NB4 (cell line): ENCODE measurements at regions not wholly inside any gene's neighbourhood (a gene's known extent, or its start where the extent isn't known, plus 50 kb on each side); places are given as distances from the start of the nearest gene placed in this dataset.

Experiments
- MYC ChIP-seq: IDR thresholded peaks from 2 replicates; pipeline ENCODE4 v1.6.1; 2011; ENCODE audit warnings: low read depth, low read length
- TF ChIP-seq, protein P1 (sequence below): IDR thresholded peaks from 2 replicates; pipeline ENCODE4 v1.6.1; 2011; ENCODE audit warnings: low read depth, low read length
- TF ChIP-seq, protein P2 (sequence below): IDR thresholded peaks from one replicate; pipeline ENCODE4 v1.5.1; 2012; ENCODE audit warnings: low read depth, low read length

DNA sequence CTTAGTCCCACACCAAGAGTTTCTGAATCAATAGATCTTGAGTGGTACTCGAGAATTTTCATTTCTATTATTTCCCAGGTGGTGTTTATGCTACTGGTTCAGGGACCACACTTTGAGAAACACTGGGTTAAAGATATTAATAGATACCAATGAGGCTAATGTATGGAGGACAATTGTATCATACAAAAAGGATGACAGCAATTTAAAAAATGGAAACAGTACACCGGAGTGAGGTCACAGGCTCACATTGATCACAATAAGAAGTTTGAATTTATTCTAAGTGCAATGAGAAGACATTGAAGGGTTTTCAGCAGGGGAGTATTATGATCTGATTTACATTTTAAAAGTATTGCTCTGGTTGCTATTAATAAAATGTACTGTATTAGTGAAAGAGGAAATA, 488.3 kb downstream of the PCDH17 start:
- no peak for TF ChIP-seq MYC
- TF ChIP-seq, protein P1, sequence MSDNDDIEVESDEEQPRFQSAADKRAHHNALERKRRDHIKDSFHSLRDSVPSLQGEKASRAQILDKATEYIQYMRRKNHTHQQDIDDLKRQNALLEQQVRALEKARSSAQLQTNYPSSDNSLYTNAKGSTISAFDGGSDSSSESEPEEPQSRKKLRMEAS, result no peak
- TF ChIP-seq, protein P2, sequence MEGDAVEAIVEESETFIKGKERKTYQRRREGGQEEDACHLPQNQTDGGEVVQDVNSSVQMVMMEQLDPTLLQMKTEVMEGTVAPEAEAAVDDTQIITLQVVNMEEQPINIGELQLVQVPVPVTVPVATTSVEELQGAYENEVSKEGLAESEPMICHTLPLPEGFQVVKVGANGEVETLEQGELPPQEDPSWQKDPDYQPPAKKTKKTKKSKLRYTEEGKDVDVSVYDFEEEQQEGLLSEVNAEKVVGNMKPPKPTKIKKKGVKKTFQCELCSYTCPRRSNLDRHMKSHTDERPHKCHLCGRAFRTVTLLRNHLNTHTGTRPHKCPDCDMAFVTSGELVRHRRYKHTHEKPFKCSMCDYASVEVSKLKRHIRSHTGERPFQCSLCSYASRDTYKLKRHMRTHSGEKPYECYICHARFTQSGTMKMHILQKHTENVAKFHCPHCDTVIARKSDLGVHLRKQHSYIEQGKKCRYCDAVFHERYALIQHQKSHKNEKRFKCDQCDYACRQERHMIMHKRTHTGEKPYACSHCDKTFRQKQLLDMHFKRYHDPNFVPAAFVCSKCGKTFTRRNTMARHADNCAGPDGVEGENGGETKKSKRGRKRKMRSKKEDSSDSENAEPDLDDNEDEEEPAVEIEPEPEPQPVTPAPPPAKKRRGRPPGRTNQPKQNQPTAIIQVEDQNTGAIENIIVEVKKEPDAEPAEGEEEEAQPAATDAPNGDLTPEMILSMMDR, result no peak
